Heart left ventricle (tissue), 13 donors: ENCODE measurements at regions not wholly inside any gene's neighbourhood (a gene's known extent, or its start where the extent isn't known, plus 50 kb on each side); places are given as distances from the start of the nearest gene placed in this dataset.

Source experiments
- CTCF ChIP-seq, 12 donors: fragments of 200-600 bp; sonication (generic) in 4 of 12; IDR thresholded peaks; one replicate each; pipeline versions ENCODE4 v1.5.0 to v1.8.0; 2018 to 2022; ENCODE audit warnings: antibody characterized with exemption in 12 of 12, mild to moderate bottlenecking in 5 of 12
- POLR2A ChIP-seq, 2 donors: fragments of 450-650 bp; IDR thresholded peaks; one replicate each; pipeline ENCODE4 v1.6.1; 2017; ENCODE audit warnings: antibody characterized with exemption in 2 of 2, mild to moderate bottlenecking in 2 of 2, moderate library complexity in 2 of 2
- donor health status: ischemic (EF 13 %, LVEDD 7.1; RV severe dilation, severe dysfunction).
- donor health status: DM: no; HTN: yes; CAD: no.
- donor health status: DM: no; HTN: no; CAD: no.
- donor health status: ischemic (EF 25% LVEDD 6.9; RV normal size, moderate dysfunction).
- donor health status: ischemic (EF 25% LVEDD 5.7; RV mildly dilated, moderate dysfunction).
- donor health status: ischemic (EF 35%, LVEDD 5.7; RV mildly dilated, moderate dysfunction).
- donor health status: nonischemic (EF 11% LVEDD 7.7; RV severe dilation, severe dysfunction).
- donor health status: DM: yes; HTN: yes; CAD: no.
- donor health status: PGD.
- donor health status: ischemic (EF 29% LVEDD 5.4; RV normal size, mild dysfunction).
- donor health status: nonischemic (EF 23%, LVEDD 6.1; RV moderate dilation, normal function).

GRCh38 chr18:45444040-45444439 is 171.2 kb upstream of the SLC14A2 start:
- TF ChIP-seq CTCF (IDR thresholded peaks at IDR 0.05) (no peak), POLR2A (IDR thresholded peaks at IDR 0.05) (no peak)
